OCI-LY1 (cell line): ENCODE measurements at regions not wholly inside any gene's neighbourhood (a gene's known extent, or its start where the extent isn't known, plus 50 kb on each side); places are given as distances from the start of the nearest gene placed in this dataset.
"Not testable (repeated sequence)": the region's sequence is repeated elsewhere in the genome, so short reads cannot be mapped to it uniquely, and the experiment has no call there.

Experiments
- EZH2 ChIP-seq: fragments of 200-600 bp; sonication (generic), shearing (Covaris generic); IDR thresholded peaks from 2 replicates; pipeline ENCODE4 v1.8.0; 2017; ENCODE audit warnings: borderline replicate concordance, mixed run types, mild to moderate bottlenecking, antibody characterized with exemption, low read length, moderate library complexity, mixed read lengths
- TF ChIP-seq, protein P1 (sequence below): fragments of 200-600 bp; sonication (generic), shearing (Covaris generic); IDR thresholded peaks from 2 replicates; pipeline ENCODE4 v1.5.1; 2017; ENCODE audit warnings: mild to moderate bottlenecking, antibody characterized with exemption, low read length, moderate library complexity, mixed read lengths

DNA sequence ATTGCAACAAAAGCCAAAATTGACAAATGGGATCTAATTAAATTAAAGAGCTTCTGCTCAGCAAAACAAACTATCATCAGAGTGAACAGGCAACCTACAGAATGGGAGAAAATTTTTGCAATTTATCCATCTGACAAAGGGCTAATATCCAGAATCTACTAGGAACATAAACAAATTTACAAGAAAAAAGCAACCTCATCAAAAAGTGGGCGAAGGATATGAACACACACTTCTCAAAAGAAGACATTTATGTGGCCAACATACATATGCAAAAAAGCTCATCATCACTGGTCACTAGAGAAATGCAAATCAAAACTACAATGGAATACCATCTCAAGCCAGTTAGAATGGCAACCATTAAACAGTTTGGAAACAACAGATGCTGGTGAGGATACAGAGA lies 858.1 kb upstream of the FOXG1 start:
- TF ChIP-seq, protein P1, sequence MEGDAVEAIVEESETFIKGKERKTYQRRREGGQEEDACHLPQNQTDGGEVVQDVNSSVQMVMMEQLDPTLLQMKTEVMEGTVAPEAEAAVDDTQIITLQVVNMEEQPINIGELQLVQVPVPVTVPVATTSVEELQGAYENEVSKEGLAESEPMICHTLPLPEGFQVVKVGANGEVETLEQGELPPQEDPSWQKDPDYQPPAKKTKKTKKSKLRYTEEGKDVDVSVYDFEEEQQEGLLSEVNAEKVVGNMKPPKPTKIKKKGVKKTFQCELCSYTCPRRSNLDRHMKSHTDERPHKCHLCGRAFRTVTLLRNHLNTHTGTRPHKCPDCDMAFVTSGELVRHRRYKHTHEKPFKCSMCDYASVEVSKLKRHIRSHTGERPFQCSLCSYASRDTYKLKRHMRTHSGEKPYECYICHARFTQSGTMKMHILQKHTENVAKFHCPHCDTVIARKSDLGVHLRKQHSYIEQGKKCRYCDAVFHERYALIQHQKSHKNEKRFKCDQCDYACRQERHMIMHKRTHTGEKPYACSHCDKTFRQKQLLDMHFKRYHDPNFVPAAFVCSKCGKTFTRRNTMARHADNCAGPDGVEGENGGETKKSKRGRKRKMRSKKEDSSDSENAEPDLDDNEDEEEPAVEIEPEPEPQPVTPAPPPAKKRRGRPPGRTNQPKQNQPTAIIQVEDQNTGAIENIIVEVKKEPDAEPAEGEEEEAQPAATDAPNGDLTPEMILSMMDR = not testable (repeated sequence)
- TF ChIP-seq EZH2 = not testable (repeated sequence)
